ENCODE measurements at regions not wholly inside any gene's neighbourhood (a gene's known extent, or its start where the extent isn't known, plus 50 kb on each side); places are given as distances from the start of the nearest gene placed in this dataset.

- no peak for DNase-seq (ENCODE audit: low read depth)
Measured at GRCh38 chr14:97329701-97330100, 532.5 kb downstream of the VRK1 start.

GRCh38 chr14:97331058-97331457, 533.9 kb downstream of the VRK1 start:
- H3K4me3 ChIP-seq (ENCODE audit: control insufficient read depth, low read depth, low read length) = no peak overlapping the region
- no peak for TF ChIP-seq CTCF (IDR thresholded peaks at IDR 0.05; ENCODE audit: control insufficient read depth, insufficient read depth, low read depth, low read length, missing control alignments)
- DNase-seq (ENCODE audit: low read depth) = no peak

More at GRCh38 chr14:97329701-97330100, 532.5 kb downstream of the VRK1 start:
- no peak overlapping the region for H3K4me3 ChIP-seq (ENCODE audit: control insufficient read depth, low read depth, low read length)
- no peak for TF ChIP-seq CTCF (IDR thresholded peaks at IDR 0.05; ENCODE audit: control insufficient read depth, insufficient read depth, low read depth, low read length, missing control alignments)

- no peak for DNase-seq (ENCODE audit: low read depth)
- no peak for TF ChIP-seq CTCF (IDR thresholded peaks at IDR 0.05; ENCODE audit: control insufficient read depth, insufficient read depth, low read depth, low read length, missing control alignments)
Measured at GRCh38 chr14:97331526-97331925, 534.3 kb downstream of the VRK1 start.

GRCh38 chr14:97336179-97336578, 539.0 kb downstream of the VRK1 start:
- no peak overlapping the region for H3K4me3 ChIP-seq (ENCODE audit: control insufficient read depth, low read depth, low read length)
- TF ChIP-seq CTCF (IDR thresholded peaks at IDR 0.05; ENCODE audit: control insufficient read depth, insufficient read depth, low read depth, low read length, missing control alignments) = no peak
- no peak for DNase-seq (ENCODE audit: low read depth)

More at GRCh38 chr14:97331526-97331925, 534.3 kb downstream of the VRK1 start:
- no peak overlapping the region for H3K4me3 ChIP-seq (ENCODE audit: control insufficient read depth, low read depth, low read length)

- H3K4me3 ChIP-seq (ENCODE audit: control insufficient read depth, low read depth, low read length) = no peak overlapping the region
- no peak for DNase-seq (ENCODE audit: low read depth)
- TF ChIP-seq CTCF (IDR thresholded peaks at IDR 0.05; ENCODE audit: control insufficient read depth, insufficient read depth, low read depth, low read length, missing control alignments) = no peak
Measured at GRCh38 chr14:97336816-97337215, 539.6 kb downstream of the VRK1 start.

- TF ChIP-seq CTCF (IDR thresholded peaks at IDR 0.05; ENCODE audit: control insufficient read depth, insufficient read depth, low read depth, low read length, missing control alignments) = no peak
- DNase-seq (ENCODE audit: low read depth) = no peak
- H3K4me3 ChIP-seq (ENCODE audit: control insufficient read depth, low read depth, low read length) = no peak overlapping the region
Measured at GRCh38 chr14:97337267-97337666, 540.1 kb downstream of the VRK1 start.

- no peak overlapping the region for H3K4me3 ChIP-seq (ENCODE audit: control insufficient read depth, low read depth, low read length)
- no peak for DNase-seq (ENCODE audit: low read depth)
- TF ChIP-seq CTCF (IDR thresholded peaks at IDR 0.05; ENCODE audit: control insufficient read depth, insufficient read depth, low read depth, low read length, missing control alignments) = no peak
Measured at GRCh38 chr14:97337670-97338069, 540.5 kb downstream of the VRK1 start.

All from AG09309 (cell line).